Skeletal muscle satellite cell (primary cell): ENCODE measurements at regions not wholly inside any gene's neighbourhood (a gene's known extent, or its start where the extent isn't known, plus 50 kb on each side); places are given as distances from the start of the nearest gene placed in this dataset.

Experiments
- H3K27me3 ChIP-seq: 2 replicates; pipeline ENCODE4 v1.7.0; 2013; ENCODE audit warnings: low read length; ENCODE audit not compliant: control insufficient read depth, insufficient read depth
- H3K36me3 ChIP-seq: 2 replicates; pipeline ENCODE4 v1.7.0; 2013; ENCODE audit warnings: mild to moderate bottlenecking, control low read depth, low read length; ENCODE audit not compliant: insufficient read depth
- H3K4me1 ChIP-seq: 2 replicates; pipeline ENCODE4 v1.7.0; 2013; ENCODE audit warnings: low read length; ENCODE audit not compliant: control insufficient read depth, insufficient read depth
- H3K4me2 ChIP-seq: 2 replicates; pipeline ENCODE4 v1.7.0; 2013; ENCODE audit warnings: mild to moderate bottlenecking, low read length
- H3K4me3 ChIP-seq: 2 replicates; pipeline ENCODE4 v1.7.0; 2013; ENCODE audit warnings: low read length
- H3K9ac ChIP-seq: 2 replicates; pipeline ENCODE4 v1.7.0; 2013; ENCODE audit warnings: mild to moderate bottlenecking, low read depth, low read length, moderate library complexity
- H3K9me3 ChIP-seq: replicated peaks from 2 replicates; pipeline ENCODE4 v1.7.0; 2013; ENCODE audit warnings: mild to moderate bottlenecking, control low read depth, low read length

GRCh38 chr16:65339062-65339461 is 217.2 kb upstream of the CDH11 start:
- H3K9me3 ChIP-seq: no peaks in the 10 kb centered on the region
- no peaks in the 10 kb centered on the region for H3K36me3 ChIP-seq
- H3K4me3 ChIP-seq: no peak overlapping the region
- H3K4me1 ChIP-seq: peaks cover 18% of the 10 kb centered on the region
- no peak overlapping the region for H3K9ac ChIP-seq
- no peak overlapping the region for H3K4me2 ChIP-seq
- no peaks in the 10 kb centered on the region for H3K27me3 ChIP-seq

GRCh38 chr16:65336160-65336559 is 214.3 kb upstream of the CDH11 start:
- H3K4me1 ChIP-seq: peaks cover 17% of the 10 kb centered on the region
- H3K9me3 ChIP-seq: no peaks in the 10 kb centered on the region
- peak overlapping the region; percentile 28 for H3K4me2 ChIP-seq
- H3K9ac ChIP-seq: peak overlapping the region; percentile 4
- no peaks in the 10 kb centered on the region for H3K27me3 ChIP-seq
- H3K36me3 ChIP-seq: no peaks in the 10 kb centered on the region
- peak overlapping the region; percentile 20 for H3K4me3 ChIP-seq

- Histone ChIP-seq H3K4me3 (no peak overlapping the region), H3K27me3 (no peaks in the 10 kb centered on the region), H3K36me3 (no peaks in the 10 kb centered on the region), H3K4me2 (no peak overlapping the region), H3K9ac (no peak overlapping the region), H3K4me1 (peaks cover 17% of the 10 kb centered on the region), H3K9me3 (no peaks in the 10 kb centered on the region)
Observed at GRCh38 chr16:65334081-65334480, 212.2 kb upstream of the CDH11 start.

- no peaks in the 10 kb centered on the region for H3K36me3 ChIP-seq
- no peak overlapping the region for H3K4me3 ChIP-seq
- no peak overlapping the region for H3K4me2 ChIP-seq
- no peaks in the 10 kb centered on the region for H3K9me3 ChIP-seq
- peaks cover 17% of the 10 kb centered on the region for H3K4me1 ChIP-seq
- H3K27me3 ChIP-seq: no peaks in the 10 kb centered on the region
- no peak overlapping the region for H3K9ac ChIP-seq
Observed at GRCh38 chr16:65333283-65333682, 211.4 kb upstream of the CDH11 start.

GRCh38 chr16:65327346-65327745 is 205.5 kb upstream of the CDH11 start:
- H3K9me3 ChIP-seq: no peaks in the 10 kb centered on the region
- H3K4me2 ChIP-seq: no peak overlapping the region
- no peaks in the 10 kb centered on the region for H3K36me3 ChIP-seq
- no peaks in the 10 kb centered on the region for H3K4me1 ChIP-seq
- H3K27me3 ChIP-seq: no peaks in the 10 kb centered on the region
- no peak overlapping the region for H3K4me3 ChIP-seq
- no peak overlapping the region for H3K9ac ChIP-seq

GRCh38 chr16:65323655-65324237 is 201.9 kb upstream of the CDH11 start:
- Histone ChIP-seq H3K36me3 (no peaks in the 10 kb centered on the region), H3K9me3 (no peaks in the 10 kb centered on the region), H3K4me3 (no peak overlapping the region)

GRCh38 chr16:65319621-65320231 is 197.9 kb upstream of the CDH11 start:
- Histone ChIP-seq H3K27me3 (no peaks in the 10 kb centered on the region), H3K4me1 (peaks cover 5% of the 10 kb centered on the region), H3K4me2 (no peak overlapping the region), H3K9me3 (peaks cover 4% of the 10 kb centered on the region), H3K36me3 (no peaks in the 10 kb centered on the region), H3K4me3 (no peak overlapping the region), H3K9ac (no peak overlapping the region)

More at GRCh38 chr16:65323655-65324237, 201.9 kb upstream of the CDH11 start:
- H3K4me1 ChIP-seq: no peaks in the 10 kb centered on the region
- no peaks in the 10 kb centered on the region for H3K27me3 ChIP-seq
- no peak overlapping the region for H3K4me2 ChIP-seq
- no peak overlapping the region for H3K9ac ChIP-seq

GRCh38 chr16:65318590-65319257 is 196.9 kb upstream of the CDH11 start:
- H3K9ac ChIP-seq: no peak overlapping the region
- H3K36me3 ChIP-seq: no peaks in the 10 kb centered on the region
- H3K9me3 ChIP-seq: peaks cover 4% of the 10 kb centered on the region
- H3K4me3 ChIP-seq: no peak overlapping the region
- H3K4me2 ChIP-seq: no peak overlapping the region
- H3K4me1 ChIP-seq: peaks cover 15% of the 10 kb centered on the region
- H3K27me3 ChIP-seq: no peaks in the 10 kb centered on the region

GRCh38 chr16:65318138-65318537 is 196.3 kb upstream of the CDH11 start:
- peaks cover 4% of the 10 kb centered on the region for H3K9me3 ChIP-seq
- no peaks in the 10 kb centered on the region for H3K36me3 ChIP-seq
- H3K4me1 ChIP-seq: peaks cover 20% of the 10 kb centered on the region
- no peak overlapping the region for H3K4me3 ChIP-seq
- H3K4me2 ChIP-seq: no peak overlapping the region
- H3K9ac ChIP-seq: no peak overlapping the region
- H3K27me3 ChIP-seq: no peaks in the 10 kb centered on the region

GRCh38 chr16:65316808-65317207 is 194.9 kb upstream of the CDH11 start:
- H3K9me3 ChIP-seq: peaks cover 4% of the 10 kb centered on the region
- no peaks in the 10 kb centered on the region for H3K36me3 ChIP-seq
- H3K4me1 ChIP-seq: peaks cover 33% of the 10 kb centered on the region
- H3K4me2 ChIP-seq: no peak overlapping the region
- H3K27me3 ChIP-seq: no peaks in the 10 kb centered on the region
- H3K9ac ChIP-seq: no peak overlapping the region
- H3K4me3 ChIP-seq: no peak overlapping the region

- H3K4me3 ChIP-seq: no peak overlapping the region
- H3K36me3 ChIP-seq: no peaks in the 10 kb centered on the region
- no peak overlapping the region for H3K9ac ChIP-seq
- H3K9me3 ChIP-seq: peaks cover 4% of the 10 kb centered on the region
- peaks cover 45% of the 10 kb centered on the region for H3K4me1 ChIP-seq
- H3K27me3 ChIP-seq: no peaks in the 10 kb centered on the region
- no peak overlapping the region for H3K4me2 ChIP-seq
Observed at GRCh38 chr16:65315081-65315780, 193.4 kb upstream of the CDH11 start.
